ENCODE measurements at regions not wholly inside any gene's neighbourhood (a gene's known extent, or its start where the extent isn't known, plus 50 kb on each side); places are given as distances from the start of the nearest gene placed in this dataset.

- FAIRE-seq (no peak), DNase-seq (ENCODE audit: low read depth, low spot score) (no peak)
- Histone ChIP-seq H3K27me3 (ENCODE audit: control insufficient read depth, extremely low read depth, insufficient read depth, low read length) (no peaks in the 10 kb centered on the region), H3K4me2 (ENCODE audit: control insufficient read depth, extremely low read depth, insufficient read depth, low read depth, low read length) (no peak overlapping the region), H3K9ac (ENCODE audit: control insufficient read depth, extremely low read depth, insufficient read depth, low read length) (no peak overlapping the region), H3K4me1 (ENCODE audit: control insufficient read depth, extremely low read depth, insufficient read depth, low read length) (no peaks in the 10 kb centered on the region), H3K27ac (ENCODE audit: control insufficient read depth, insufficient read depth, low read length) (no peak overlapping the region), H3K36me3 (ENCODE audit: control insufficient read depth in 2 of 2, extremely low read depth in 1 of 2, insufficient read depth in 2 of 2, low read length in 2 of 2) (no peaks in the 10 kb centered on the region), H2AFZ (ENCODE audit: control insufficient read depth, low read length) (no peak overlapping the region), H3K9me1 (ENCODE audit: control insufficient read depth, extremely low read depth, insufficient read depth, low read length) (no peaks in the 10 kb centered on the region), H4K20me1 (ENCODE audit: control insufficient read depth, extremely low read depth, insufficient read depth, low read length) (no peaks in the 10 kb centered on the region), H3K9me3 (ENCODE audit: control insufficient read depth, low read depth, low read length) (no peaks in the 10 kb centered on the region), H3K4me3 (ENCODE audit: control insufficient read depth in 2 of 3, extremely low read depth in 1 of 3, insufficient read depth in 2 of 3, low read depth in 1 of 3, low read length in 3 of 3) (no peak overlapping the region), H3K79me2 (ENCODE audit: control insufficient read depth, insufficient read depth, low read length) (no peaks in the 10 kb centered on the region)
- no peak for TF ChIP-seq EZH2 (IDR thresholded peaks at IDR 0.05; ENCODE audit: low read length)
- no peak for TF ChIP-seq CTCF (optimal IDR thresholded peaks at IDR 0.05 in 1 of 3, IDR thresholded peaks at IDR 0.05 in 1 of 3, conservative IDR thresholded peaks at IDR 0.05 in 1 of 3; ENCODE audit: extremely low read depth in 1 of 3, insufficient read depth in 2 of 3, low read length in 3 of 3)
- dilution Hi-C loops (cut with MboI; ENCODE audit: extremely low pct_ligation_motif_present, low sequenced_read_pairs): no loop called here
Measured at GRCh38 chr5:145228564-145228963, 606.6 kb downstream of the PRELID2 start.

GRCh38 chr5:145227881-145228280 is 607.3 kb downstream of the PRELID2 start:
- no peaks in the 10 kb centered on the region for H3K9me3 ChIP-seq (ENCODE audit: control insufficient read depth, low read depth, low read length)
- dilution Hi-C loops (cut with MboI; ENCODE audit: extremely low pct_ligation_motif_present, low sequenced_read_pairs): no loop called here
- no peak overlapping the region for H3K4me2 ChIP-seq (ENCODE audit: control insufficient read depth, extremely low read depth, insufficient read depth, low read depth, low read length)
- H3K27ac ChIP-seq (ENCODE audit: control insufficient read depth, insufficient read depth, low read length): no peak overlapping the region
- no peak overlapping the region for H3K9ac ChIP-seq (ENCODE audit: control insufficient read depth, extremely low read depth, insufficient read depth, low read length)
- no peaks in the 10 kb centered on the region for H4K20me1 ChIP-seq (ENCODE audit: control insufficient read depth, extremely low read depth, insufficient read depth, low read length)
- no peak for DNase-seq (ENCODE audit: low read depth, low spot score)
- H2AFZ ChIP-seq (ENCODE audit: control insufficient read depth, low read length): no peak overlapping the region
- FAIRE-seq: no peak
- TF ChIP-seq CTCF (optimal IDR thresholded peaks at IDR 0.05 in 1 of 3, IDR thresholded peaks at IDR 0.05 in 1 of 3, conservative IDR thresholded peaks at IDR 0.05 in 1 of 3; ENCODE audit: extremely low read depth in 1 of 3, insufficient read depth in 2 of 3, low read length in 3 of 3): no peak
- H3K79me2 ChIP-seq (ENCODE audit: control insufficient read depth, insufficient read depth, low read length): no peaks in the 10 kb centered on the region
- no peaks in the 10 kb centered on the region for H3K9me1 ChIP-seq (ENCODE audit: control insufficient read depth, extremely low read depth, insufficient read depth, low read length)
- H3K36me3 ChIP-seq (ENCODE audit: control insufficient read depth in 2 of 2, extremely low read depth in 1 of 2, insufficient read depth in 2 of 2, low read length in 2 of 2): no peaks in the 10 kb centered on the region
- no peaks in the 10 kb centered on the region for H3K4me1 ChIP-seq (ENCODE audit: control insufficient read depth, extremely low read depth, insufficient read depth, low read length)
- no peaks in the 10 kb centered on the region for H3K27me3 ChIP-seq (ENCODE audit: control insufficient read depth, extremely low read depth, insufficient read depth, low read length)
- H3K4me3 ChIP-seq (ENCODE audit: control insufficient read depth in 2 of 3, extremely low read depth in 1 of 3, insufficient read depth in 2 of 3, low read depth in 1 of 3, low read length in 3 of 3): no peak overlapping the region

All from keratinocyte (primary cell).